Fibroblast of the aortic adventitia (primary cell): ENCODE measurements at regions not wholly inside any gene's neighbourhood (a gene's known extent, or its start where the extent isn't known, plus 50 kb on each side); places are given as distances from the start of the nearest gene placed in this dataset.

Experiments used
- DNase-seq: peaks from one replicate; pipeline ENCODE4 v3.0.0-alpha.2; 2010; ENCODE audit warnings: low read depth
- H3K4me3 ChIP-seq: 2 replicates; pipeline ENCODE4 v1.5.1; 2011; ENCODE audit warnings: low read depth, mild to moderate bottlenecking, control low read depth, low read length, moderate library complexity
- CTCF ChIP-seq: IDR thresholded peaks from 2 replicates; pipeline ENCODE4 v1.5.1; 2011; ENCODE audit warnings: mild to moderate bottlenecking, low read length, control low read depth, inconsistent platforms; ENCODE audit not compliant: insufficient read depth

- no peak for TF ChIP-seq CTCF
- no peak overlapping the region for H3K4me3 ChIP-seq
- DNase-seq = peak; percentile 72
These were observed 416.3 kb downstream of the SPATA31D1 start for GRCh38 chr9:82404881-82405280.

DNA sequence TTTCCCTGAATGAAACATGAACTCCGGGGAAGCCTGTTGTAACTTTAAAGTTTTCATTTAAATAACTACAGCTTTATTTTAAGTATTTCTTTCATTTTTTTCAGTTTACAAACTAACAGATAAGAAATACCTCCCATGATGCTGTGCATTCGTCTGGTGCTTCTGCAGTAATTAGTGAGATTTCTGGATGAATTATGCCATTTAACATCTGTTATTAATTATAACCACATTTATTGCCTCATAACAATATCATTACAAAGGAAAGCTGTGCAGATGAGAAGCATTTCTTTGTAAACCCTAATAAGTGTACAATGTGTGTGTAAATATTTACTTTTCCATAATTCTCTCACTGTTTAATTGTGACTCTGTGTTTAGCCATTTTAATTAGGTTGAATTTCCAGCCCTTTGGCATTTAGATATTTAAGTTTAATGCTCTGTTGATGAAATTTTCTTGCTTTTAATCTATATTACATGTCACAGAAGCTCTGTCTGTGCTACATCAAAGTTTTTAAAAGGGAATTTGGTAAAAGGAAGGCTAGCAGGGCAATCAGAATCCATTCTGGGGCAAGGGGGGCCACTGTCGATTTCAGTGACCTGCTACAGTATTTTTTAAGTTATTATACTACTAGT lies 418.0 kb downstream of the SPATA31D1 start:
- no peak for DNase-seq
- no peak overlapping the region for H3K4me3 ChIP-seq
- no peak for TF ChIP-seq CTCF

DNA sequence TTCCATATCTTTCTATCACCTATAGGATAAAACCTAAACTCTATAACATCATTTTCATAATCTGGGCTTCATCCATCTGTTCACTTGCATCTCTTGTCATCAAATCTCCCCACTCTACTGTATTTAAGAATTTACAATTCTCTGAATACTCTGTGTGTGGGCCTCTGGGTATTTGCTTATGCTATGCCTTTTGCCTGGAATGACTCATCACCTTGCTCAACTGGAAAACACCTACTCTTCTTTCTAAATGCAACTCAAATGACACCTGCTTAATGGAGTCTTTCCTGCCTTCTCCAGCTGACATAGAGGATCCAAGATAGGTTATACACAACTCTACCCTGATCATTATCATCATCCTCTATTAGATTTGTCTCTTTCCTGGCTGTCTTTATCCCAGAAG lies 421.7 kb downstream of the SPATA31D1 start:
- H3K4me3 ChIP-seq = no peak overlapping the region
- peak; percentile 31 for DNase-seq
- TF ChIP-seq CTCF = no peak

DNA sequence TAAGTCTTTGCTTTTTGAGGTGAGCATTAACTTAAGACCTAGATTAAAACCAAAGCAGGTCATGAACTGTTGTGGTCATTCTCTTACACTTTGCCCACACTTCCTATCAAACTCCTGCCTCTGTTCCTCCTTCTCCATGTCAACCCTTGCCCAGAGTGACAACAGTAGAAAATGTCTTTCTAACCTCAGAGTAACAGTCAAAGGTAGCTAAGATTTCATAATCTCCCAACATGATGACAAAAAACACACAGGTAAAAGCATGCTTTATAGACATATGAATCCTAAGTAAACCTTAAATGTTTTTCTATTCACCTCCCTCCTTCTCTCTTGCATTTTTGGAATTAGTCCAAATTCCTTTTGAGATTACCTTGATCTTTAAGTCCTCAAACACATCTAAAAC lies 422.3 kb downstream of the SPATA31D1 start:
- DNase-seq = no peak
- no peak overlapping the region for H3K4me3 ChIP-seq
- no peak for TF ChIP-seq CTCF

GRCh38 chr9:82412586-82413305 lies 424.2 kb downstream of the SPATA31D1 start:
- DNase-seq = peak; percentile 32
- H3K4me3 ChIP-seq = no peak overlapping the region
- no peak for TF ChIP-seq CTCF

DNA sequence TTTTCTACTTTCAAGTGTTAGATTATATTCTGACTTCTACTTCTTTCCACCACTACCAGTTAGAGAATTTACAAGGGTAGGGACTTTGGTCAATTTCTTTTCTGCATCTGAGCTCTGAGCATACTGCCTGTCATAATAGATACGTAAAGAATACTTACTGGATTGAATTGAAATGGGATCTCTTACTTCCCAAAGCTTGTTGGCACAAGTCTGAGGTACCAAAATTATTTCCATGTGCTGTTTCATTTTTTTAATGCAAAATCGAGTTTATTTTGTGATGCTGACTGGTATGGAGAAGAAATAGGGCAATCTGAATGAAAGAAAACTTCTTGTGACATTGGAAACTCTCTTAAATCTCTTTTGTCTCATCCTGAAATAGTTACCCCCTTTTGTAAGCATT lies 428.9 kb downstream of the SPATA31D1 start:
- no peak overlapping the region for H3K4me3 ChIP-seq
- TF ChIP-seq CTCF = no peak
- DNase-seq = no peak
